Urinary bladder (tissue), 3 donors: ENCODE measurements at regions not wholly inside any gene's neighbourhood (a gene's known extent, or its start where the extent isn't known, plus 50 kb on each side); places are given as distances from the start of the nearest gene placed in this dataset.

Source experiments
- DNase-seq: peaks from one replicate; pipeline ENCODE4 v3.0.0-alpha.2; 2015; ENCODE audit errors: extremely low spot score
- H3K27ac ChIP-seq: one replicate; pipeline ENCODE4 v1.5.1; 2013; ENCODE audit warnings: low read depth, mild to moderate bottlenecking, moderate library complexity
- H3K36me3 ChIP-seq: one replicate; pipeline ENCODE4 v1.6.1; 2013; ENCODE audit warnings: mild to moderate bottlenecking, moderate library complexity; ENCODE audit not compliant: insufficient read depth
- H3K4me1 ChIP-seq: one replicate; pipeline ENCODE4 v1.6.1; 2013; ENCODE audit warnings: mild to moderate bottlenecking, moderate library complexity; ENCODE audit not compliant: insufficient read depth
- H3K4me3 ChIP-seq: one replicate; pipeline ENCODE4 v1.5.1; 2013; ENCODE audit warnings: low read depth, low read length
- WGBS: extraction: QIAGEN DNeasy Blood & Tissue Kit; methylation state at CpG from one replicate; pipeline ENCODE4 v1.1.7; 2013; 5-methylcytosine and 5-hydroxymethylcytosine counted together
- donor health status: healthy with polysubstance abuse.
- donor health status: healthy.

- 64% methylated on average over 6 of the region's 6 CpGs for WGBS
- no peak for DNase-seq
- Histone ChIP-seq H3K27ac (no peak overlapping the region), H3K4me1 (no peaks in the 10 kb centered on the region), H3K36me3 (no peaks in the 10 kb centered on the region), H3K4me3 (no peak overlapping the region)
These were observed 109.5 kb upstream of the TMEM72 start for GRCh38 chr10:44801383-44802327.

GRCh38 chr10:44803862-44804261, 107.3 kb upstream of the TMEM72 start:
- no peak overlapping the region for H3K27ac ChIP-seq
- H3K4me1 ChIP-seq = no peaks in the 10 kb centered on the region
- 49% methylated on average over 2 of the region's 2 CpGs for WGBS
- H3K36me3 ChIP-seq = no peaks in the 10 kb centered on the region
- no peak overlapping the region for H3K4me3 ChIP-seq
- DNase-seq = no peak

- Histone ChIP-seq H3K36me3 (no peaks in the 10 kb centered on the region), H3K4me3 (no peak overlapping the region), H3K4me1 (no peaks in the 10 kb centered on the region), H3K27ac (no peak overlapping the region)
- WGBS = 84% methylated on average over 1 of the region's 1 CpG
- DNase-seq = no peak
These were observed 106.5 kb upstream of the TMEM72 start for GRCh38 chr10:44804661-44805060.

GRCh38 chr10:44805466-44806210, 105.5 kb upstream of the TMEM72 start:
- 71% methylated on average over 6 of the region's 6 CpGs for WGBS
- Histone ChIP-seq H3K36me3 (no peaks in the 10 kb centered on the region), H3K4me1 (no peaks in the 10 kb centered on the region), H3K27ac (no peak overlapping the region), H3K4me3 (no peak overlapping the region)
- no peak for DNase-seq

- Histone ChIP-seq H3K27ac (no peak overlapping the region), H3K4me1 (no peaks in the 10 kb centered on the region), H3K4me3 (no peak overlapping the region), H3K36me3 (no peaks in the 10 kb centered on the region)
- WGBS = 45% methylated on average over 3 of the region's 3 CpGs
- no peak for DNase-seq
These were observed 104.2 kb upstream of the TMEM72 start for GRCh38 chr10:44806950-44807349.

- H3K4me3 ChIP-seq = no peak overlapping the region
- no peaks in the 10 kb centered on the region for H3K36me3 ChIP-seq
- no peaks in the 10 kb centered on the region for H3K4me1 ChIP-seq
- H3K27ac ChIP-seq = no peak overlapping the region
- DNase-seq = no peak
These were observed 103.7 kb upstream of the TMEM72 start for GRCh38 chr10:44807451-44807850.

- Histone ChIP-seq H3K36me3 (no peaks in the 10 kb centered on the region), H3K4me1 (no peaks in the 10 kb centered on the region), H3K27ac (no peak overlapping the region), H3K4me3 (no peak overlapping the region)
- DNase-seq = no peak
These were observed 101.5 kb upstream of the TMEM72 start for GRCh38 chr10:44809647-44810046.

GRCh38 chr10:44811072-44811471, 100.1 kb upstream of the TMEM72 start:
- no peak for DNase-seq
- 33% methylated on average over 3 of the region's 3 CpGs for WGBS
- H3K27ac ChIP-seq = no peak overlapping the region
- no peaks in the 10 kb centered on the region for H3K36me3 ChIP-seq
- no peak overlapping the region for H3K4me3 ChIP-seq
- H3K4me1 ChIP-seq = no peaks in the 10 kb centered on the region

- no peak for DNase-seq
- 96% methylated on average over 3 of the region's 3 CpGs for WGBS
- H3K27ac ChIP-seq = no peak overlapping the region
- H3K4me1 ChIP-seq = no peaks in the 10 kb centered on the region
- H3K36me3 ChIP-seq = no peaks in the 10 kb centered on the region
- H3K4me3 ChIP-seq = no peak overlapping the region
These were observed 97.9 kb upstream of the TMEM72 start for GRCh38 chr10:44813201-44813600.

GRCh38 chr10:44814929-44815328, 96.2 kb upstream of the TMEM72 start:
- Histone ChIP-seq H3K4me3 (no peak overlapping the region), H3K27ac (no peak overlapping the region), H3K4me1 (no peaks in the 10 kb centered on the region), H3K36me3 (no peaks in the 10 kb centered on the region)
- whole genome bisulfite sequencing = 84% methylated on average over 2 of the region's 2 CpGs
- DNase-seq = no peak

- no peak overlapping the region for H3K27ac ChIP-seq
- 76% methylated on average over 6 of the region's 6 CpGs for WGBS
- no peak for DNase-seq
These were observed 93.0 kb upstream of the TMEM72 start for GRCh38 chr10:44818041-44818649.

GRCh38 chr10:44818701-44819127, 92.4 kb upstream of the TMEM72 start:
- Histone ChIP-seq H3K4me1 (no peaks in the 10 kb centered on the region), H3K4me3 (no peak overlapping the region), H3K36me3 (no peaks in the 10 kb centered on the region), H3K27ac (no peak overlapping the region)
- no peak for DNase-seq
- WGBS = 81% methylated on average over 5 of the region's 5 CpGs

More at GRCh38 chr10:44818041-44818649, 93.0 kb upstream of the TMEM72 start:
- Histone ChIP-seq H3K4me3 (no peak overlapping the region), H3K36me3 (no peaks in the 10 kb centered on the region), H3K4me1 (no peaks in the 10 kb centered on the region)

- no peak overlapping the region for H3K27ac ChIP-seq
- no peak overlapping the region for H3K4me3 ChIP-seq
- 89% methylated on average over 3 of the region's 3 CpGs for WGBS
- no peaks in the 10 kb centered on the region for H3K36me3 ChIP-seq
- no peak for DNase-seq
- H3K4me1 ChIP-seq = no peaks in the 10 kb centered on the region
These were observed 91.0 kb upstream of the TMEM72 start for GRCh38 chr10:44820094-44820493.

GRCh38 chr10:44821290-44821689, 89.8 kb upstream of the TMEM72 start:
- Histone ChIP-seq H3K4me1 (no peaks in the 10 kb centered on the region), H3K4me3 (no peak overlapping the region), H3K36me3 (no peaks in the 10 kb centered on the region), H3K27ac (no peak overlapping the region)
- WGBS = 93% methylated on average over 8 of the region's 8 CpGs
- DNase-seq = no peak
